ENCODE measurements at regions not wholly inside any gene's neighbourhood (a gene's known extent, or its start where the extent isn't known, plus 50 kb on each side); places are given as distances from the start of the nearest gene placed in this dataset.

GRCh38 chr11:42006766-42007165 is 547.3 kb upstream of the LRRC4C start:
- H3K36me3 Mint-ChIP-seq (ENCODE audit: low read depth), result no peaks in the 10 kb centered on the region
- ChIA-PET POLR2A (no interaction called here), CTCF (no interaction called here)
- no peak for TF ChIP-seq CTCF (IDR thresholded peaks at IDR 0.05)
- H3K4me3 Mint-ChIP-seq, result no peak overlapping the region
- intact Hi-C loops (cut with micrococcal nuclease), result no loop called here
- ATAC-seq, result no peak
- H3K4me1 Mint-ChIP-seq (ENCODE audit: low read depth), result no peaks in the 10 kb centered on the region
- H3K9me3 Mint-ChIP-seq, result peaks cover 11% of the 10 kb centered on the region
- no peak for DNase-seq
- no peaks in the 10 kb centered on the region for H3K27me3 Mint-ChIP-seq
- H3K27ac Mint-ChIP-seq, result no peak overlapping the region

- intact Hi-C loops (cut with micrococcal nuclease), result no loop called here
- Mint-ChIP-seq H3K27ac (no peak overlapping the region), H3K27me3 (no peaks in the 10 kb centered on the region), H3K4me3 (no peak overlapping the region), H3K4me1 (ENCODE audit: low read depth) (no peaks in the 10 kb centered on the region), H3K36me3 (ENCODE audit: low read depth) (no peaks in the 10 kb centered on the region), H3K9me3 (peaks cover 17% of the 10 kb centered on the region)
- no peak for TF ChIP-seq CTCF (IDR thresholded peaks at IDR 0.05)
- no peak for DNase-seq
- ChIA-PET CTCF (no interaction called here), POLR2A (no interaction called here)
- no peak for ATAC-seq
Measured at GRCh38 chr11:42012271-42012670, 552.8 kb upstream of the LRRC4C start.

GRCh38 chr11:42013656-42014201 is 554.3 kb upstream of the LRRC4C start:
- H3K4me1 Mint-ChIP-seq (ENCODE audit: low read depth), result no peaks in the 10 kb centered on the region
- no peaks in the 10 kb centered on the region for H3K36me3 Mint-ChIP-seq (ENCODE audit: low read depth)
- DNase-seq (no peak), ATAC-seq (no peak)
- H3K27ac Mint-ChIP-seq, result no peak overlapping the region
- no peaks in the 10 kb centered on the region for H3K27me3 Mint-ChIP-seq
- POLR2A ChIA-PET, result no interaction called here
- no peak for TF ChIP-seq CTCF (IDR thresholded peaks at IDR 0.05)
- CTCF ChIA-PET, result no interaction called here
- intact Hi-C loops (cut with micrococcal nuclease), result no loop called here
- no peak overlapping the region for H3K4me3 Mint-ChIP-seq
- peaks cover 18% of the 10 kb centered on the region for H3K9me3 Mint-ChIP-seq

- ChIA-PET POLR2A (no interaction called here), CTCF (no interaction called here)
- TF ChIP-seq CTCF (IDR thresholded peaks at IDR 0.05), result no peak
- no peak for DNase-seq
- peaks cover 18% of the 10 kb centered on the region for H3K9me3 Mint-ChIP-seq
- H3K4me1 Mint-ChIP-seq (ENCODE audit: low read depth), result no peaks in the 10 kb centered on the region
- H3K4me3 Mint-ChIP-seq, result no peak overlapping the region
- H3K27me3 Mint-ChIP-seq, result no peaks in the 10 kb centered on the region
- intact Hi-C loops (cut with micrococcal nuclease), result no loop called here
- H3K36me3 Mint-ChIP-seq (ENCODE audit: low read depth), result no peaks in the 10 kb centered on the region
- H3K27ac Mint-ChIP-seq, result no peak overlapping the region
- ATAC-seq, result no peak
Measured at GRCh38 chr11:42021911-42022310, 562.5 kb upstream of the LRRC4C start.

- Mint-ChIP-seq H3K27me3 (no peaks in the 10 kb centered on the region), H3K27ac (no peak overlapping the region), H3K36me3 (ENCODE audit: low read depth) (no peaks in the 10 kb centered on the region), H3K4me1 (ENCODE audit: low read depth) (no peaks in the 10 kb centered on the region), H3K9me3 (peaks cover 20% of the 10 kb centered on the region), H3K4me3 (no peak overlapping the region)
- ATAC-seq (no peak), DNase-seq (no peak)
- POLR2A ChIA-PET, result no interaction called here
- intact Hi-C loops (cut with micrococcal nuclease), result no loop called here
- CTCF ChIA-PET, result no interaction called here
- no peak for TF ChIP-seq CTCF (IDR thresholded peaks at IDR 0.05)
Measured at GRCh38 chr11:42023267-42023666, 563.8 kb upstream of the LRRC4C start.

Data from activated CD8-positive, alpha-beta T cell treated with anti-CD3 and anti-CD28 coated beads for 36 hours (primary cell).